ENCODE measurements at regions not wholly inside any gene's neighbourhood (a gene's known extent, or its start where the extent isn't known, plus 50 kb on each side); places are given as distances from the start of the nearest gene placed in this dataset.

DNA sequence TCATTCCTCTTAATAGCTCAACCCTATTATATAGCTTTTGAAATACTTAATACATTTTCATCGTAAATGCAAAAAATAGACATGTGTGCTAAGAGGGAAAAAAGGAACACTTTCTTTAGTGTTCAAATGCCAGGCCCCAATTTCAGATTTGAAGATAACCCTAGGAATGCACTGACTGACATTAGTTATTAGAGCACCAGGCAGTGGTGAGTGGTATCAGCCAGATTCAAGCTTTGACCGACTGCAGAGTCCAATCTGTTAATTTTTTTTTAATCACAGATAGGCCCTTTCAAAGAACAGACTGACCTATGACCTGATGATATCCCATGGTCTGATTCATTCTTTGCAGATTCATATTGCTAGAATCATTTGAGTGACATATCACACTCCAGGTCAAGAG is 874.2 kb upstream of the CHORDC1 start:
- Histone ChIP-seq H3K4me2 (ENCODE audit: low read length) (no peak overlapping the region), H3K9me2 (replicated peaks; ENCODE audit: low read length) (no peaks in the 10 kb centered on the region), H3K9ac (ENCODE audit: low read length) (no peak overlapping the region), H3K79me2 (ENCODE audit: low read length) (no peaks in the 10 kb centered on the region), H3K36me3 (ENCODE audit: low read depth, low read length) (no peaks in the 10 kb centered on the region), H2AFZ (ENCODE audit: low read length) (no peak overlapping the region), H4K20me1 (ENCODE audit: low read length) (no peaks in the 10 kb centered on the region), H3K27me3 (ENCODE audit: low read length) (no peaks in the 10 kb centered on the region), H3F3A (ENCODE audit: low read length, unreplicated experiment) (no peaks in the 10 kb centered on the region), H3K4me3 (ENCODE audit: low read length) (no peak overlapping the region), H3K9me3 (ENCODE audit: low read length) (no peaks in the 10 kb centered on the region), H3K4me1 (ENCODE audit: insufficient read depth, low read length) (no peaks in the 10 kb centered on the region), H3K27ac (ENCODE audit: low read length) (no peak overlapping the region)
- intact Hi-C loops (cut with micrococcal nuclease): no loop called here
- no peak for TF ChIP-seq EZH2phosphoT487 (IDR thresholded peaks at IDR 0.05; ENCODE audit: borderline replicate concordance, low read length)
- TF ChIP-seq, protein P1, sequence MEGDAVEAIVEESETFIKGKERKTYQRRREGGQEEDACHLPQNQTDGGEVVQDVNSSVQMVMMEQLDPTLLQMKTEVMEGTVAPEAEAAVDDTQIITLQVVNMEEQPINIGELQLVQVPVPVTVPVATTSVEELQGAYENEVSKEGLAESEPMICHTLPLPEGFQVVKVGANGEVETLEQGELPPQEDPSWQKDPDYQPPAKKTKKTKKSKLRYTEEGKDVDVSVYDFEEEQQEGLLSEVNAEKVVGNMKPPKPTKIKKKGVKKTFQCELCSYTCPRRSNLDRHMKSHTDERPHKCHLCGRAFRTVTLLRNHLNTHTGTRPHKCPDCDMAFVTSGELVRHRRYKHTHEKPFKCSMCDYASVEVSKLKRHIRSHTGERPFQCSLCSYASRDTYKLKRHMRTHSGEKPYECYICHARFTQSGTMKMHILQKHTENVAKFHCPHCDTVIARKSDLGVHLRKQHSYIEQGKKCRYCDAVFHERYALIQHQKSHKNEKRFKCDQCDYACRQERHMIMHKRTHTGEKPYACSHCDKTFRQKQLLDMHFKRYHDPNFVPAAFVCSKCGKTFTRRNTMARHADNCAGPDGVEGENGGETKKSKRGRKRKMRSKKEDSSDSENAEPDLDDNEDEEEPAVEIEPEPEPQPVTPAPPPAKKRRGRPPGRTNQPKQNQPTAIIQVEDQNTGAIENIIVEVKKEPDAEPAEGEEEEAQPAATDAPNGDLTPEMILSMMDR (conservative IDR thresholded peaks at IDR 0.05; ENCODE audit: low read depth, low read length): no peak
- TF ChIP-seq EZH2 (IDR thresholded peaks at IDR 0.05; ENCODE audit: low read length, unreplicated experiment): no peak
- no TSS peak for BruUV-seq (replicated peaks)
- POLR2A ChIA-PET (ENCODE audit: unreplicated experiment): no interaction called here
- CTCF ChIA-PET: no interaction called here
- DNase-seq (no peak), ATAC-seq (no peak)

DNA sequence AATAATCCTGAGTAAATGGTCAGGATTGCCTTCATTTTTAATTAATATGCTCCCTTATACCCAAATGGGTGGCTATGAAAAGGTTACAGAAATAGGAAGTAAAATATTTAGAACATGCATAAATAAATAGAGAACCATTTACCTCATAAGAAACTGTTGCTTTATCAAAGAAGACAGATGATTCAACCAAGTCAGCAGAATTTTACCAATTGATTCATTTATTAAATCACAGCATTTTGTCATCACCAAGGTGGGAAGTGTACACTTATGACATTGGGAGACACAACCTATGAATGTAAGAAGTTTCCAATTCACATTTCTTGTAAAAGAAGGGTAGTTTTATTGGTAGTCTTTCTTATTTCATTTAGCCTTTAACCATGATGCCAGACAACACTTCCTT is 870.3 kb upstream of the CHORDC1 start:
- H3F3A ChIP-seq (ENCODE audit: low read length, unreplicated experiment): no peaks in the 10 kb centered on the region
- BruUV-seq (replicated peaks): no TSS peak
- no peaks in the 10 kb centered on the region for H3K9me2 ChIP-seq (replicated peaks; ENCODE audit: low read length)
- no peak overlapping the region for H3K4me3 ChIP-seq (ENCODE audit: low read length)
- ChIA-PET CTCF (no interaction called here), POLR2A (ENCODE audit: unreplicated experiment) (no interaction called here)
- H3K27me3 ChIP-seq (ENCODE audit: low read length): no peaks in the 10 kb centered on the region
- H3K4me1 ChIP-seq (ENCODE audit: insufficient read depth, low read length): no peaks in the 10 kb centered on the region
- no peak for DNase-seq
- H3K9me3 ChIP-seq (ENCODE audit: low read length): no peaks in the 10 kb centered on the region
- no peak overlapping the region for H3K9ac ChIP-seq (ENCODE audit: low read length)
- H2AFZ ChIP-seq (ENCODE audit: low read length): no peak overlapping the region
- no peak for TF ChIP-seq EZH2phosphoT487 (IDR thresholded peaks at IDR 0.05; ENCODE audit: borderline replicate concordance, low read length)
- no peaks in the 10 kb centered on the region for H3K36me3 ChIP-seq (ENCODE audit: low read depth, low read length)
- H3K27ac ChIP-seq (ENCODE audit: low read length): no peak overlapping the region
- no peaks in the 10 kb centered on the region for H4K20me1 ChIP-seq (ENCODE audit: low read length)
- no peaks in the 10 kb centered on the region for H3K79me2 ChIP-seq (ENCODE audit: low read length)
- intact Hi-C loops (cut with micrococcal nuclease): no loop called here
- ATAC-seq: no peak
- no peak overlapping the region for H3K4me2 ChIP-seq (ENCODE audit: low read length)

DNA sequence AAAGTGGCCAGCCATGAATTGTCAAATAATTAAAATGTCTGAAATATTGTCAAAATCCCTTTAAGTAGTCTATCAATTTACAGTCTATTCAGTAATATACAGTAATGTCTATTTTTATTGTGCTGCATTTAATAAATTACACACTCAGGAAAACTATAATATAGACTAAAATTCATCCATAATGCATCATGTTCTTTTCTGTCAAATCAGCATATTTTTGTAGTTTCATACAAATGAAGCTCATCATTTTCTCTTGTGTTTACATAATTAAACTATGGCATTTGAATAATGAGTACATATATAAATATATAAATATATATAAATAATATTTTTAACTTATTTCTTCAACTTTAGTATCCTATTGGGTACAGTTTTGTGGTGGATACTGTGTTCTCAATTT is 868.7 kb upstream of the CHORDC1 start:
- Histone ChIP-seq H3K9me3 (ENCODE audit: low read length) (no peaks in the 10 kb centered on the region), H3K9me2 (replicated peaks; ENCODE audit: low read length) (no peaks in the 10 kb centered on the region), H3K27ac (ENCODE audit: low read length) (no peak overlapping the region), H3K79me2 (ENCODE audit: low read length) (no peaks in the 10 kb centered on the region), H4K20me1 (ENCODE audit: low read length) (no peaks in the 10 kb centered on the region), H3K4me1 (ENCODE audit: insufficient read depth, low read length) (no peaks in the 10 kb centered on the region), H3K27me3 (ENCODE audit: low read length) (no peaks in the 10 kb centered on the region), H3K9ac (ENCODE audit: low read length) (no peak overlapping the region), H3F3A (ENCODE audit: low read length, unreplicated experiment) (no peaks in the 10 kb centered on the region), H3K36me3 (ENCODE audit: low read depth, low read length) (no peaks in the 10 kb centered on the region), H3K4me2 (ENCODE audit: low read length) (no peak overlapping the region), H2AFZ (ENCODE audit: low read length) (no peak overlapping the region), H3K4me3 (ENCODE audit: low read length) (no peak overlapping the region)
- DNase-seq (no peak), ATAC-seq (no peak)
- POLR2A ChIA-PET (ENCODE audit: unreplicated experiment): no interaction called here
- no TSS peak for BruUV-seq (replicated peaks)
- CTCF ChIA-PET: no interaction called here
- TF ChIP-seq, protein P1 (conservative IDR thresholded peaks at IDR 0.05; ENCODE audit: low read depth, low read length): no peak
- no peak for TF ChIP-seq EZH2 (IDR thresholded peaks at IDR 0.05; ENCODE audit: low read length, unreplicated experiment)
- TF ChIP-seq EZH2phosphoT487 (IDR thresholded peaks at IDR 0.05; ENCODE audit: borderline replicate concordance, low read length): no peak
- intact Hi-C loops (cut with micrococcal nuclease): no loop called here
